Lower lobe of right lung (tissue), 2 donors: ENCODE measurements at regions not wholly inside any gene's neighbourhood (a gene's known extent, or its start where the extent isn't known, plus 50 kb on each side); places are given as distances from the start of the nearest gene placed in this dataset.
"Not testable (repeated sequence)": the region's sequence is repeated elsewhere in the genome, so short reads cannot be mapped to it uniquely, and the experiment has no call there.

ENCODE experiments used
- ATAC-seq, 2 donors: fragments of 200-7000 bp; cut with Tn5 transposase; one replicate each; pipeline ENCODE4 v1.9.1; 2020 to 2022; ENCODE audit warnings: mild to moderate bottlenecking in 2 of 2, moderate library complexity in 2 of 2
- DNase-seq: peaks from one replicate; pipeline ENCODE4 v3.0.0-alpha.2; 2020
- H3K27ac ChIP-seq: fragments of 200-600 bp; one replicate; pipeline ENCODE4 v1.8.0; 2022
- H3K27me3 ChIP-seq: fragments of 200-600 bp; one replicate; pipeline ENCODE4 v1.8.0; 2022; ENCODE audit warnings: low read depth
- H3K36me3 ChIP-seq: fragments of 200-600 bp; one replicate; pipeline ENCODE4 v1.8.0; 2022; ENCODE audit warnings: mild to moderate bottlenecking
- H3K4me1 ChIP-seq: fragments of 200-600 bp; one replicate; pipeline ENCODE4 v1.8.0; 2022
- H3K4me3 ChIP-seq: fragments of 200-600 bp; one replicate; pipeline ENCODE4 v1.8.0; 2022; ENCODE audit warnings: mild to moderate bottlenecking
- H3K9me3 ChIP-seq: fragments of 200-600 bp; one replicate; pipeline ENCODE4 v1.8.0; 2022
- CTCF ChIP-seq: fragments of 200-600 bp; IDR thresholded peaks from one replicate; pipeline ENCODE4 v1.8.0; 2022; ENCODE audit warnings: antibody characterized with exemption, mild to moderate bottlenecking
- intact Hi-C: fragments of 100-400 bp; cut with DNase I; formaldehyde crosslinking; loops from one replicate; pipeline ENCODE4 v1.11.0; 2022
- donor health status: DM: no; HTN: yes; CAD: no; lungs with severe emphysema.

- H3K27ac ChIP-seq: no peak overlapping the region
- peaks cover 4% of the 10 kb centered on the region for H3K9me3 ChIP-seq
- H3K27me3 ChIP-seq: no peaks in the 10 kb centered on the region
- no peaks in the 10 kb centered on the region for H3K36me3 ChIP-seq
- intact Hi-C loops: no loop called here
- H3K4me1 ChIP-seq: peaks cover 8% of the 10 kb centered on the region
- H3K4me3 ChIP-seq: no peak overlapping the region
- ATAC-seq: no peak
- no peak for DNase-seq
- TF ChIP-seq CTCF: no peak
Observed at GRCh38 chr1:66455446-66455845, 78.5 kb upstream of the SGIP1 start.

GRCh38 chr1:66460776-66461175 is 73.2 kb upstream of the SGIP1 start:
- ATAC-seq (no peak), DNase-seq (no peak)
- H3K36me3 ChIP-seq: no peaks in the 10 kb centered on the region
- H3K4me1 ChIP-seq: no peaks in the 10 kb centered on the region
- intact Hi-C loops: no loop called here
- no peak overlapping the region for H3K27ac ChIP-seq
- peaks cover 5% of the 10 kb centered on the region for H3K9me3 ChIP-seq
- no peaks in the 10 kb centered on the region for H3K27me3 ChIP-seq
- no peak overlapping the region for H3K4me3 ChIP-seq
- no peak for TF ChIP-seq CTCF

- Histone ChIP-seq H3K9me3 (peaks cover 5% of the 10 kb centered on the region), H3K4me1 (no peaks in the 10 kb centered on the region), H3K4me3 (no peak overlapping the region), H3K36me3 (no peaks in the 10 kb centered on the region), H3K27me3 (no peaks in the 10 kb centered on the region), H3K27ac (no peak overlapping the region)
- TF ChIP-seq CTCF: no peak
- DNase-seq: no peak
- intact Hi-C loops: no loop called here
- no peak for ATAC-seq
Observed at GRCh38 chr1:66462313-66462712, 71.6 kb upstream of the SGIP1 start.

GRCh38 chr1:66464351-66464750 is 69.6 kb upstream of the SGIP1 start:
- H3K27ac ChIP-seq: no peak overlapping the region
- intact Hi-C loops: no loop called here

GRCh38 chr1:66464802-66465201 is 69.2 kb upstream of the SGIP1 start:
- Histone ChIP-seq H3K4me1 (no peaks in the 10 kb centered on the region), H3K4me3 (no peak overlapping the region), H3K27ac (no peak overlapping the region), H3K27me3 (no peaks in the 10 kb centered on the region), H3K36me3 (no peaks in the 10 kb centered on the region), H3K9me3 (peaks cover 5% of the 10 kb centered on the region)
- no peak for TF ChIP-seq CTCF
- DNase-seq (no peak), ATAC-seq (no peak)
- intact Hi-C loops: no loop called here

More at GRCh38 chr1:66464351-66464750, 69.6 kb upstream of the SGIP1 start:
- ATAC-seq (no peak), DNase-seq (no peak)
- Histone ChIP-seq H3K4me1 (no peaks in the 10 kb centered on the region), H3K27me3 (no peaks in the 10 kb centered on the region), H3K36me3 (no peaks in the 10 kb centered on the region), H3K9me3 (peaks cover 5% of the 10 kb centered on the region), H3K4me3 (no peak overlapping the region)
- TF ChIP-seq CTCF: no peak

- H3K4me3 ChIP-seq, ATAC-seq, H3K9me3 ChIP-seq, H3K36me3 ChIP-seq, intact Hi-C loops, DNase-seq, H3K4me1 ChIP-seq, H3K27ac ChIP-seq, H3K27me3 ChIP-seq: not testable (repeated sequence)
Observed at GRCh38 chr1:66466695-66467094, 67.3 kb upstream of the SGIP1 start.
